ENCODE measurements at regions not wholly inside any gene's neighbourhood (a gene's known extent, or its start where the extent isn't known, plus 50 kb on each side); places are given as distances from the start of the nearest gene placed in this dataset.
"Not testable (repeated sequence)": the region's sequence is repeated elsewhere in the genome, so short reads cannot be mapped to it uniquely, and the experiment has no call there.

- no peak for DNase-seq
- Mint-ChIP-seq H3K9me3 (peaks cover 3% of the 10 kb centered on the region), H3K4me3 (no peak overlapping the region), H3K4me1 (ENCODE audit: low read depth) (no peaks in the 10 kb centered on the region), H3K27me3 (peaks cover 7% of the 10 kb centered on the region), H3K27ac (no peak overlapping the region), H3K36me3 (ENCODE audit: low read depth) (no peaks in the 10 kb centered on the region)
These were observed 88.8 kb upstream of the RNU6-1 start for GRCh38 chr15:67928666-67929065.

- Mint-ChIP-seq H3K27me3 (peaks cover 7% of the 10 kb centered on the region), H3K27ac (no peak overlapping the region), H3K4me1 (ENCODE audit: low read depth) (no peaks in the 10 kb centered on the region), H3K36me3 (ENCODE audit: low read depth) (no peaks in the 10 kb centered on the region), H3K9me3 (no peaks in the 10 kb centered on the region), H3K4me3 (no peak overlapping the region)
- DNase-seq = no peak
These were observed 90.9 kb upstream of the RNU6-1 start for GRCh38 chr15:67930720-67931119.

- H3K4me3 Mint-ChIP-seq = no peak overlapping the region
- no peaks in the 10 kb centered on the region for H3K36me3 Mint-ChIP-seq (ENCODE audit: low read depth)
- H3K9me3 Mint-ChIP-seq = no peaks in the 10 kb centered on the region
- no peak for DNase-seq
- no peaks in the 10 kb centered on the region for H3K4me1 Mint-ChIP-seq (ENCODE audit: low read depth)
- H3K27me3 Mint-ChIP-seq = peaks cover 7% of the 10 kb centered on the region
- no peak overlapping the region for H3K27ac Mint-ChIP-seq
These were observed 92.0 kb upstream of the RNU6-1 start for GRCh38 chr15:67931861-67932260.

GRCh38 chr15:67934126-67934525, 94.3 kb upstream of the RNU6-1 start:
- H3K36me3 Mint-ChIP-seq (ENCODE audit: low read depth); H3K9me3 Mint-ChIP-seq; H3K4me1 Mint-ChIP-seq (ENCODE audit: low read depth); H3K27ac Mint-ChIP-seq; DNase-seq; H3K4me3 Mint-ChIP-seq; H3K27me3 Mint-ChIP-seq: not testable (repeated sequence)

- Mint-ChIP-seq H3K4me3 (no peak overlapping the region), H3K27me3 (peaks cover 5% of the 10 kb centered on the region), H3K4me1 (ENCODE audit: low read depth) (no peaks in the 10 kb centered on the region), H3K27ac (no peak overlapping the region), H3K36me3 (ENCODE audit: low read depth) (no peaks in the 10 kb centered on the region), H3K9me3 (no peaks in the 10 kb centered on the region)
- DNase-seq = no peak
These were observed 95.4 kb upstream of the RNU6-1 start for GRCh38 chr15:67935244-67935643.

GRCh38 chr15:67936258-67936657, 96.4 kb upstream of the RNU6-1 start:
- Mint-ChIP-seq H3K9me3 (no peaks in the 10 kb centered on the region), H3K27ac (no peak overlapping the region), H3K4me3 (no peak overlapping the region), H3K36me3 (ENCODE audit: low read depth) (no peaks in the 10 kb centered on the region), H3K4me1 (ENCODE audit: low read depth) (no peaks in the 10 kb centered on the region), H3K27me3 (peaks cover 5% of the 10 kb centered on the region)
- DNase-seq = no peak

GRCh38 chr15:67937153-67937761, 97.4 kb upstream of the RNU6-1 start:
- Mint-ChIP-seq H3K4me3 (no peak overlapping the region), H3K36me3 (ENCODE audit: low read depth) (no peaks in the 10 kb centered on the region), H3K9me3 (no peaks in the 10 kb centered on the region), H3K27me3 (peaks cover 5% of the 10 kb centered on the region), H3K4me1 (ENCODE audit: low read depth) (no peaks in the 10 kb centered on the region), H3K27ac (no peak overlapping the region)
- DNase-seq = no peak

GRCh38 chr15:67939179-67939578, 99.3 kb upstream of the RNU6-1 start:
- not testable (repeated sequence) for H3K27me3 Mint-ChIP-seq; H3K27ac Mint-ChIP-seq; H3K4me3 Mint-ChIP-seq; H3K4me1 Mint-ChIP-seq (ENCODE audit: low read depth); H3K9me3 Mint-ChIP-seq; DNase-seq; H3K36me3 Mint-ChIP-seq (ENCODE audit: low read depth)

GRCh38 chr15:67939588-67940323, 99.9 kb upstream of the RNU6-1 start:
- H3K27me3 Mint-ChIP-seq; H3K27ac Mint-ChIP-seq; H3K36me3 Mint-ChIP-seq (ENCODE audit: low read depth); H3K9me3 Mint-ChIP-seq; DNase-seq; H3K4me3 Mint-ChIP-seq; H3K4me1 Mint-ChIP-seq (ENCODE audit: low read depth): not testable (repeated sequence)

GRCh38 chr15:67940324-67940719, 100.5 kb upstream of the RNU6-1 start:
- no peaks in the 10 kb centered on the region for H3K36me3 Mint-ChIP-seq (ENCODE audit: low read depth)
- H3K4me1 Mint-ChIP-seq (ENCODE audit: low read depth) = no peaks in the 10 kb centered on the region
- DNase-seq = no peak
- H3K27ac Mint-ChIP-seq = no peak overlapping the region
- no peaks in the 10 kb centered on the region for H3K27me3 Mint-ChIP-seq
- no peak overlapping the region for H3K4me3 Mint-ChIP-seq
- no peaks in the 10 kb centered on the region for H3K9me3 Mint-ChIP-seq

- peaks cover 8% of the 10 kb centered on the region for H3K4me1 Mint-ChIP-seq (ENCODE audit: low read depth)
- no peaks in the 10 kb centered on the region for H3K9me3 Mint-ChIP-seq
- no peak overlapping the region for H3K4me3 Mint-ChIP-seq
- no peaks in the 10 kb centered on the region for H3K27me3 Mint-ChIP-seq
- no peak overlapping the region for H3K27ac Mint-ChIP-seq
- DNase-seq = no peak
- H3K36me3 Mint-ChIP-seq (ENCODE audit: low read depth) = no peaks in the 10 kb centered on the region
These were observed 101.9 kb upstream of the RNU6-1 start for GRCh38 chr15:67941648-67942310.

GRCh38 chr15:67943475-67943874, 103.6 kb upstream of the RNU6-1 start:
- DNase-seq = no peak
- no peaks in the 10 kb centered on the region for H3K36me3 Mint-ChIP-seq (ENCODE audit: low read depth)

GRCh38 chr15:67944010-67944641, 104.3 kb upstream of the RNU6-1 start:
- Mint-ChIP-seq H3K27ac (no peak overlapping the region), H3K27me3 (no peaks in the 10 kb centered on the region)

More at GRCh38 chr15:67943475-67943874, 103.6 kb upstream of the RNU6-1 start:
- Mint-ChIP-seq H3K27ac (no peak overlapping the region), H3K27me3 (no peaks in the 10 kb centered on the region), H3K9me3 (peaks cover 4% of the 10 kb centered on the region), H3K4me3 (no peak overlapping the region), H3K4me1 (ENCODE audit: low read depth) (peaks cover 10% of the 10 kb centered on the region)

GRCh38 chr15:67945131-67945530, 105.3 kb upstream of the RNU6-1 start:
- H3K27me3 Mint-ChIP-seq = no peaks in the 10 kb centered on the region

More at GRCh38 chr15:67944010-67944641, 104.3 kb upstream of the RNU6-1 start:
- H3K4me3 Mint-ChIP-seq = no peak overlapping the region
- H3K4me1 Mint-ChIP-seq (ENCODE audit: low read depth) = peaks cover 10% of the 10 kb centered on the region
- no peaks in the 10 kb centered on the region for H3K36me3 Mint-ChIP-seq (ENCODE audit: low read depth)
- no peak for DNase-seq
- H3K9me3 Mint-ChIP-seq = peaks cover 4% of the 10 kb centered on the region

More at GRCh38 chr15:67945131-67945530, 105.3 kb upstream of the RNU6-1 start:
- Mint-ChIP-seq H3K27ac (no peak overlapping the region), H3K4me1 (ENCODE audit: low read depth) (peaks cover 10% of the 10 kb centered on the region), H3K4me3 (no peak overlapping the region), H3K36me3 (ENCODE audit: low read depth) (no peaks in the 10 kb centered on the region), H3K9me3 (peaks cover 4% of the 10 kb centered on the region)
- no peak for DNase-seq
